Fibroblast of lung (primary cell): ENCODE measurements at regions not wholly inside any gene's neighbourhood (a gene's known extent, or its start where the extent isn't known, plus 50 kb on each side); places are given as distances from the start of the nearest gene placed in this dataset.
"Not testable (repeated sequence)": the region's sequence is repeated elsewhere in the genome, so short reads cannot be mapped to it uniquely, and the experiment has no call there.

Experiments used
- DNase-seq, 2 donors: peaks; one replicate each; pipeline versions ENCODE4 v3.0.0 to v3.0.0-alpha.2; 2010; ENCODE audit warnings: low read depth in 2 of 2
- H2AFZ ChIP-seq: 2 replicates; pipeline ENCODE4 v1.5.1; 2012; ENCODE audit warnings: low read length, control low read depth, inconsistent platforms
- H3K27ac ChIP-seq: 2 replicates; pipeline ENCODE4 v1.5.1; 2011; ENCODE audit warnings: low read length, control low read depth; ENCODE audit not compliant: insufficient read depth
- H3K27me3 ChIP-seq: 2 replicates; pipeline ENCODE4 v1.5.1; 2011; ENCODE audit warnings: mild to moderate bottlenecking, low read length; ENCODE audit not compliant: control insufficient read depth, insufficient read depth
- H3K36me3 ChIP-seq: 2 replicates; pipeline ENCODE4 v1.5.1; 2011; ENCODE audit warnings: low read length; ENCODE audit not compliant: control insufficient read depth, insufficient read depth
- H3K4me1 ChIP-seq: 2 replicates; pipeline ENCODE4 v1.5.1; 2011; ENCODE audit warnings: low read length; ENCODE audit not compliant: control insufficient read depth, insufficient read depth; ENCODE audit errors: extremely low read depth
- H3K4me2 ChIP-seq: 2 replicates; pipeline ENCODE4 v1.5.1; 2011; ENCODE audit warnings: low read length, control low read depth; ENCODE audit not compliant: insufficient read depth; ENCODE audit errors: extremely low read depth
- H3K4me3 ChIP-seq, 4 experiments: fragments of 200-600 bp in 1 of 4; sonication (generic) in 1 of 4; replicated peaks in 1 of 4; 2 replicates each; pipeline ENCODE4 v1.5.1; 2011 to 2016; ENCODE audit warnings: low read length in 4 of 4, low read depth in 3 of 4, mild to moderate bottlenecking in 3 of 4, control low read depth in 2 of 4, inconsistent platforms in 1 of 4, mixed read lengths in 1 of 4; ENCODE audit not compliant: insufficient read depth in 1 of 4; ENCODE audit errors: control extremely low read depth in 1 of 4
- H3K79me2 ChIP-seq: 2 replicates; pipeline ENCODE4 v1.5.1; 2012; ENCODE audit warnings: mild to moderate bottlenecking, low read length, inconsistent platforms; ENCODE audit not compliant: control insufficient read depth, insufficient read depth
- H3K9ac ChIP-seq: 2 replicates; pipeline ENCODE4 v1.5.1; 2011; ENCODE audit warnings: mild to moderate bottlenecking, low read length, control low read depth; ENCODE audit not compliant: insufficient read depth
- H3K9me3 ChIP-seq: 2 replicates; pipeline ENCODE4 v1.5.1; 2012; ENCODE audit warnings: low read depth, low read length; ENCODE audit not compliant: control insufficient read depth, insufficient read depth
- H4K20me1 ChIP-seq: 2 replicates; pipeline ENCODE4 v1.5.1; 2011; ENCODE audit warnings: low read length; ENCODE audit not compliant: control insufficient read depth, insufficient read depth; ENCODE audit errors: extremely low read depth
- CTCF ChIP-seq, 2 donors: IDR thresholded peaks in 1 of 2; conservative IDR thresholded peaks in 1 of 2; 1 replicate in 1 of 2; 2 replicates in 1 of 2; pipeline ENCODE4 v1.5.1; 2011 to 2012; ENCODE audit warnings: low read length in 2 of 2, control low read depth in 1 of 2, inconsistent platforms in 1 of 2, low read depth in 1 of 2, mild to moderate bottlenecking in 1 of 2
- EZH2 ChIP-seq: IDR thresholded peaks from 2 replicates; pipeline ENCODE4 v1.5.1; 2012; ENCODE audit warnings: low read length, control low read depth, mild to moderate bottlenecking; ENCODE audit errors: missing control alignments

GRCh38 chr10:52578871-52579405 lies 193.6 kb downstream of the MBL2 start:
- Histone ChIP-seq H3K4me1 (no peaks in the 10 kb centered on the region), H3K79me2 (no peaks in the 10 kb centered on the region), H3K27me3 (no peaks in the 10 kb centered on the region), H2AFZ (peak overlapping the region; percentile 38), H3K4me3 (no peak overlapping the region), H3K36me3 (no peaks in the 10 kb centered on the region), H3K27ac (no peak overlapping the region), H3K9me3 (no peaks in the 10 kb centered on the region), H3K4me2 (no peak overlapping the region), H4K20me1 (no peaks in the 10 kb centered on the region), H3K9ac (no peak overlapping the region)
- no peak for TF ChIP-seq CTCF (conservative IDR thresholded peaks at IDR 0.05 in 1 of 2, IDR thresholded peaks at IDR 0.05 in 1 of 2; ENCODE audit: low read depth in 1 of 2, low read length in 2 of 2)
- no peak for TF ChIP-seq EZH2
- DNase-seq, result peak; percentile 53 to 58

DNA sequence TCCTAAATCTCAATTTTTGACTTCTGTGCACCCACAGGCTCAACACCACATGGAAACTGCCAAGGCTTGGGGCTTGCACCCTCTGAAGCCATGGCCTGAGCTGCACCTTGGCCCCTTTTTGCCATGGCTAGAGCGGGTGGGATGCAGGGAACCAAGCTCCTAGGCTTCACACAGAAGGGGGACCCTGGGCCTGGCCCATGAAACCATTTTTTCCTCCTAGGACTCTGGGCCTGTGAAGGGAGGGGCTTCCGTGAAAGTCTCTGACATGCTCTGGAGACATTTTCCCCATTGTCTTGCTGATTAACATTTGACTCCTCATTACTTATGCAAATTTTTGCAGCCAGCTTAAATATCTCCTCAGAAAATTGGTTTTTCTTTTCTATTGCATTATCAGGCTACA lies 190.9 kb downstream of the MBL2 start:
- H3K36me3 ChIP-seq, H3K9ac ChIP-seq, H3K79me2 ChIP-seq, H3K27me3 ChIP-seq, H4K20me1 ChIP-seq, DNase-seq, H2AFZ ChIP-seq, H3K9me3 ChIP-seq, H3K27ac ChIP-seq, H3K4me2 ChIP-seq, H3K4me3 ChIP-seq, H3K4me1 ChIP-seq: not testable (repeated sequence)

DNA sequence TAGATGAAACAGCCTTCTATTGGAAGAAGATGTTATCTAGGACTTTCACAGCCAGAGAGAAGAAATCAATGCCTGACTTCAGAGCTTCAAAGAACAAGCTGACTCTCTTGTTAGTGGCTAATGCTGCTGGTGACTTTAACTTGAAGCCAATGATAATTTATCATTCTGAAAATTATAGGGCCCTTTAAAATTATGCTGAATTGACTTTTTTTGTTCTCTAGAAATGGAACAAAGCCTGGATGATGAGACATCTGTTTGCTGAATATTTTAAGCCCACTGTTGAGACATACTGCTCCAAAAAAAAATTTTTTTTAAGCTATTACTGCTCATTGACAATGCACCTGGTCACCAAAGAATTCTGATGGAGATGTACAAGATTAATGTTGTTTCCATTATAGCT lies 189.2 kb downstream of the MBL2 start:
- H4K20me1 ChIP-seq, result no peaks in the 10 kb centered on the region
- no peak for DNase-seq
- no peak overlapping the region for H3K4me3 ChIP-seq
- H3K36me3 ChIP-seq, result no peaks in the 10 kb centered on the region
- no peak overlapping the region for H3K27ac ChIP-seq
- no peak overlapping the region for H2AFZ ChIP-seq
- H3K27me3 ChIP-seq, result no peaks in the 10 kb centered on the region
- TF ChIP-seq CTCF (conservative IDR thresholded peaks at IDR 0.05 in 1 of 2, IDR thresholded peaks at IDR 0.05 in 1 of 2; ENCODE audit: low read depth in 1 of 2, low read length in 2 of 2) (no peak), EZH2 (no peak)
- H3K9me3 ChIP-seq, result no peaks in the 10 kb centered on the region
- no peak overlapping the region for H3K9ac ChIP-seq
- no peaks in the 10 kb centered on the region for H3K79me2 ChIP-seq
- no peak overlapping the region for H3K4me2 ChIP-seq
- no peaks in the 10 kb centered on the region for H3K4me1 ChIP-seq
